Upper lobe of left lung (tissue), 4 donors: ENCODE measurements at regions not wholly inside any gene's neighbourhood (a gene's known extent, or its start where the extent isn't known, plus 50 kb on each side); places are given as distances from the start of the nearest gene placed in this dataset.

ENCODE experiments used
- POLR2A ChIP-seq, 4 donors: fragments of 450-650 bp; IDR thresholded peaks; one replicate each; pipeline ENCODE4 v1.5.1; 2016 to 2017; ENCODE audit warnings: antibody characterized with exemption in 4 of 4, mild to moderate bottlenecking in 2 of 4
- POLR2AphosphoS5 ChIP-seq, 2 donors: sonication (generic); formaldehyde crosslinking; IDR thresholded peaks; one replicate each; pipeline ENCODE4 v1.5.1; 2017; ENCODE audit warnings: antibody characterized with exemption in 2 of 2
- TF ChIP-seq, protein P1 (sequence below), 6 experiments: fragments of 450-650 bp in 4 of 6; fragments of 200-600 bp in 2 of 6; sonication (generic) in 2 of 6; IDR thresholded peaks; one replicate each; pipeline ENCODE4 v1.5.1; 2016 to 2019; ENCODE audit warnings: antibody characterized with exemption in 6 of 6

- TF ChIP-seq, protein P1, sequence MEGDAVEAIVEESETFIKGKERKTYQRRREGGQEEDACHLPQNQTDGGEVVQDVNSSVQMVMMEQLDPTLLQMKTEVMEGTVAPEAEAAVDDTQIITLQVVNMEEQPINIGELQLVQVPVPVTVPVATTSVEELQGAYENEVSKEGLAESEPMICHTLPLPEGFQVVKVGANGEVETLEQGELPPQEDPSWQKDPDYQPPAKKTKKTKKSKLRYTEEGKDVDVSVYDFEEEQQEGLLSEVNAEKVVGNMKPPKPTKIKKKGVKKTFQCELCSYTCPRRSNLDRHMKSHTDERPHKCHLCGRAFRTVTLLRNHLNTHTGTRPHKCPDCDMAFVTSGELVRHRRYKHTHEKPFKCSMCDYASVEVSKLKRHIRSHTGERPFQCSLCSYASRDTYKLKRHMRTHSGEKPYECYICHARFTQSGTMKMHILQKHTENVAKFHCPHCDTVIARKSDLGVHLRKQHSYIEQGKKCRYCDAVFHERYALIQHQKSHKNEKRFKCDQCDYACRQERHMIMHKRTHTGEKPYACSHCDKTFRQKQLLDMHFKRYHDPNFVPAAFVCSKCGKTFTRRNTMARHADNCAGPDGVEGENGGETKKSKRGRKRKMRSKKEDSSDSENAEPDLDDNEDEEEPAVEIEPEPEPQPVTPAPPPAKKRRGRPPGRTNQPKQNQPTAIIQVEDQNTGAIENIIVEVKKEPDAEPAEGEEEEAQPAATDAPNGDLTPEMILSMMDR (IDR thresholded peaks at IDR 0.05), result no peak
- TF ChIP-seq POLR2A (IDR thresholded peaks at IDR 0.05) (no peak), POLR2AphosphoS5 (IDR thresholded peaks at IDR 0.05) (no peak)
Measured at GRCh38 chr7:7048213-7048612, 134.1 kb upstream of the C1GALT1 start.
